ENCODE measurements at regions not wholly inside any gene's neighbourhood (a gene's known extent, or its start where the extent isn't known, plus 50 kb on each side); places are given as distances from the start of the nearest gene placed in this dataset.

DNA sequence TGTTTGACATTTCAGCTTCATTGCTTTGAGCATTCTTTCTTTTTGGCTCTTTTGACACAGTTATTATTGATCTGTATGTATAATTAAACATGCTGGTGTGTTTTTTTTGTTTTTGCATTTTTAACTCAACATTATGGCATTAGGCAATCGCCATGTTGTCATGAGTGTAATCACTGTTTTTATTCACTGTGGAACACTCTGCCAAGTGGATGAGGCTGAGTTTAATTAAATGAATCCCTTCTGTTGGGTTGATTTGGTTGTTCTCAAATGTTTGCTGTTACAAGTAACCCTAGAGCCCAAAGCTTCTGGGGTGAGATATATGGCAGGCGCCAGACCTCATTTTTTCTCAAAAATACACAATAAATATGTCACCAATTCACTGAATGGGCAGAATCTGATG lies 428.1 kb downstream of the MATN1 start:
- no peak for DNase-seq (ENCODE audit: low spot score)

DNA sequence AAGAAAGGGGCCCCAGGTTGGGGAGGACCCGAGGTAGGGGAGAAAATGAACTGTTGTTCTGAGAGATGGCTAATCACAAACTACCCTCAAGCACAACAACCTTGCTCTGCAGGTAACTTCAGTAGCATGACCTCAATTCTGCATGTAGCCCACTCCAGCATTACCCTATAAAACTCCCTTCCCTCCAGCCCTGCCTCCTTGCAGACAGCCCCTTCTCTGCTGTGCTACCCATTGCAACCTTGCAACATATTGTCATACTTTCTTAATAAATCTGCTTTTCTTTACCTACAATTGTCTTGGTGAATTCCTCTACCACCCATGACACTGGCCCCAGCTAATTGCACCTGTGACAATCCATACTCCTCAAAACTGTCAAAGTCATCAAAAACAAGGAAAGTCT lies 428.9 kb downstream of the MATN1 start:
- no peak for DNase-seq (ENCODE audit: low spot score)

DNA sequence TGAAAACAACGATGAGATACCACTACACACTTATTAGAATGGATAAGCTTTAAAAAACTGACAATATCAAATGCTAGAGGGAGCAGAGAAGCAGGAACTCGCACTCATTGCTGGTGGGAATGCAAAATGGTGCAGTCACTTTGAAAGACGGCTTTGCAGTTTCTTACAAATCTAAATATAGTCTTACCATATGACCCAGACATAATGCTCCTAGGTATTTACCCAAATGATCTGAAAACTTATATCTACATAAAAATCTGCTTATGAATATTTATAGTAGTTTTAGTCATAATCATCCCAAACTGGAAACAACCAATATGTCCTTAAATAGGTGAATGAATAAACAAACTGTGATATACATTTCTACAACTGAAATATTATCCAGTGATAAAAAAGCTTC lies 430.9 kb downstream of the MATN1 start:
- DNase-seq (ENCODE audit: low spot score), result no peak

DNA sequence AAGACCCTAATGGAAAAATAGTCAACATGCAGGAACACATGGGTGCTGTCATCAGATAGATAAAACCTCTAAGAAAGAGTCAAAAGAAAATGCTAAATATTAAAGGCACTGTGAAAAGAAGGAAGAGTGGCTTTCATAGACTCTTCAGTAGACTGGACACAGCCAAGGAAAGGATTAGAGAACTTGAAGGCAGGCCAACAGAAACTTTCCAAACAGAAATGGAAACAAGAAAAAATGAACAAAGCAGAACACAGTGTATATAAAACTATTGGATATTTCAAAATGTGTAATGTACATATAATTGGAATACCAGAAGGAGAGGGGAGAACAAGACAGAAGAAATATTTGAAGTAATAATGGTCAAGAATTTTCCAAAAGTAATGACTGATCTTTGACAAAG lies 431.9 kb downstream of the MATN1 start:
- DNase-seq (ENCODE audit: low spot score), result peak; percentile 77

DNA sequence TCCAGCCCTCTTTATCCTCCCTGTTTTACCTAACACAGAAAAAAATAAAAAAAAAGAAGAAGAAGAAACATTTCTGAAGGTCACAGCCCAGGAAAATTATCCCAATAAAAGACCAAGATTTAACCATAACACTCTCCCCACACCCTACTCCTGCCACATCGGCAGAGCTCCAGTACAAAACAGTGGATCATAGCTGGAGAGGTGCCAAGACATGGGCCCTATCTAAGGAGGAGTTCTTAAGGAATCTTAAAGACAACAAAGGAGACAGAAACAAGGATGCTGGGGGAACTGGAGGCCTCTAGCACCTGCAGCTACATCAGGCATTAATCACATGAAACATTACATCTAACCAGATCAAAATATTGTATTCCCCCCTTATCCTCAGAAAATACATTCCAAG lies 432.8 kb downstream of the MATN1 start:
- peak; percentile 46 for DNase-seq (ENCODE audit: low spot score)

DNA sequence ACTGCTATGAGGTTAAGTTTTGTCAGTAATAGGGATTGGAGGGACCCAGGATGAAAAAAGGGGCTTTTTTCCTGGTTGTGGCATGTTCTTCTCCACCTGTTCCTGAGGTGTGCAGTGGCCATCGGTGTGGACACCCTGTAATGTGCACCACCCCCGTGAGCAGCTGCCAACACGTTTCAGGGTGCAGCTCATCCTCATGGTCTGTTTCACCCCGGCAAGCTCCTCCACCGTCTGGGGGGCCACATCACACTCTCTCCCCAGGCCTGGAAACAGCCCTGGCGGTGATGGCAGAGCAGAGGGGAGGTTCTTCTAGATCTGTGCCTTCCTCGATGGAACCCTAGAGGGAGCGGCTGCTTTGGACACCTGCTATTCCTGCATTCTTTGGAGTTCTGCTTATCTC lies 435.4 kb downstream of the MATN1 start:
- DNase-seq (ENCODE audit: low spot score), result no peak

DNA sequence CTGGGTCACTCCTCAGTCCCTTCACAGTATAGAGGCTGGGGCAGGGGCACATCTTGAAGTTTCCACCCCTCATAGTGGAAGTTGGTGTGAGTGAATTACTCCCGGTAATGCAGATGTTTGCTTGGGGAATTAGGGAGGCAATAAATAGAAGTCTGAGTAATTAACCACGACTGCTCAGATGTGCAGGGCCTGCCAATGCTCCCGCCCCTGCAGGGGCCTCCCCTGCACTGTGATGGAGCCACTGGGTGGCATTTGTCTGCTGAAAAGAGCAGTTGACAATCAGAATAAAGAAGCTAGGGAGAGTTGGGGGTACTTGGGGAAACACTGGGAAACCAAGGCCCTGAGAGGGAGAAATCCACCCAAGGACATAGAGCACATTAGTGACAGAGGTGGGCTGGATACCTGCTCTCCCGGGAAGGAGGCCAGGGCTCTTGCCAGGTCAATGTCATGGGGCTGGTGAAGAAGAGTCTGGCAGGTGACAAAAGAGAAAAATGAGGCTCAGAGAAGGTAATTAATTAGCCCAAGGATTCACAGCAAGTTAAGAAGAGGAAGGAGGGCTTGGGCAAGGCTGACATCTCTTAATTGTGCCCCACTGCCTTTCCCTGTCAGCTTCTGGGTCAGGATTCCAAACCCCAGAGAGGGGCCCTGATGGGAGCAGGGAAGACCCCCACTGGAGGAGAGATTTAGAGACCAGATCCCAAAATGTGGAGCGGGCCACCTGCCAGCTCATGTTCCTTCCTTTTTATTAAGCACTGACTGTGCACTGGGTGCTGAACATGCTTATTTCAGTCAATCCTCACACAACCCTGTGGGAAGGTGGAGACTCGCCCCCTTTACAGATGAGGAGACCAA lies 436.2 kb downstream of the MATN1 start:
- DNase-seq (ENCODE audit: low spot score), result no peak

DNA sequence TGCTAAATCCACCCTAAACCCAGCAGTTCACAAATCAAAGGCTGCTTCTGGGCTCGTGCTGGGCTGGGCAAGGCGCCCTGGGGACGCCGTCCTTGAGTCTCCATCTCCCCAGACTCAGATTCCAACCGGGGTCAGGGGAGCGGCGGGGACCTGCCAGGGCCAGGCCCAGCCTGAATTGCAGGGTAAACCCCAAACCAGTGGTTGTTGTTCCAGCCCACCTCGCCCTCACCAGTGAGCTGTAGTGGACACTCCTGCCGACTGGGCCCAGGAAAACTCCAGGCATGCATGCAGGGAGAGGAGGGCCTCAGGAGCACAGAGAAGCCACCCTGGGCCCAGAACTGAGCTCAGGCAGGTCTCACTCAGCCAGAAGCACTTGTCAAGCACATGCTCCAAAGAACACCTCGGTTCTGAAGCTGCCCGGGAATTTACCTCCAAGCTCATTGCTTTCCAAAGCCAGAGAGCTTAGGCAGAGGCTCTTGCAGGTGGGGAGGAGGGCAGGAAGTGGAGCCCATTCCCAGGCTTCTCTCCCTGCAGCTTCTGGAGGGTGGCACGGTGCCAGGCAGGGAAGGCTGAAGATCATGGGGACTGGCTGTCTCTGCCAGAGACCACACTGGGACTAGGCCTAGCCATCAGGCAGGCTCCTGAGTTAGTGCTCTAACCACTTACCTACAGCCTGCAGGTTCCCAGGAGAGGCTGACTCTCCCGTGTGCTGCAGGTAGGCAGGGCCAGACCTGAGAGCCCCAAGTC lies 437.0 kb downstream of the MATN1 start:
- peak; percentile 9 for DNase-seq (ENCODE audit: low spot score)

DNA sequence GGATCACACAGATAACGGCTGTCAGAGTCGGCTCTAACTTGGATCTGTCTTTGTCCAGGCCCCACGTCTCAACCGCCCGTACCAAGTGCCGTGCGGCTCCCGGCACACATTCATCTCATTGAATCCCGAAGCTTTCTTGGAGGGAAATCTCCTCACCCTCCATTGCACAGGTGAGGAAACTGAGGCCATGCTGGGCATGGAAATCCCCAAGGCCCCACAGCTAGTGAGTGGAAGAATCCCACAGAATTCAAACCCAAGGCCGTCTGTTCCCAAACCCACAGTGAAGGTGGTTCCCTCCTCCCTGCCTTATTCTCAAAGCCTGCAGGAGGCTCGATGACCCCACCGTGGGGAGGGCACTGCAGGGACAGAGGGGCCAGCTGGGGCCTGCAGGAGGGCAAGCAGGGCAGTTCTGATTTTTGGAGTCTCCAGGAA lies 437.9 kb downstream of the MATN1 start:
- no peak for DNase-seq (ENCODE audit: low spot score)

DNA sequence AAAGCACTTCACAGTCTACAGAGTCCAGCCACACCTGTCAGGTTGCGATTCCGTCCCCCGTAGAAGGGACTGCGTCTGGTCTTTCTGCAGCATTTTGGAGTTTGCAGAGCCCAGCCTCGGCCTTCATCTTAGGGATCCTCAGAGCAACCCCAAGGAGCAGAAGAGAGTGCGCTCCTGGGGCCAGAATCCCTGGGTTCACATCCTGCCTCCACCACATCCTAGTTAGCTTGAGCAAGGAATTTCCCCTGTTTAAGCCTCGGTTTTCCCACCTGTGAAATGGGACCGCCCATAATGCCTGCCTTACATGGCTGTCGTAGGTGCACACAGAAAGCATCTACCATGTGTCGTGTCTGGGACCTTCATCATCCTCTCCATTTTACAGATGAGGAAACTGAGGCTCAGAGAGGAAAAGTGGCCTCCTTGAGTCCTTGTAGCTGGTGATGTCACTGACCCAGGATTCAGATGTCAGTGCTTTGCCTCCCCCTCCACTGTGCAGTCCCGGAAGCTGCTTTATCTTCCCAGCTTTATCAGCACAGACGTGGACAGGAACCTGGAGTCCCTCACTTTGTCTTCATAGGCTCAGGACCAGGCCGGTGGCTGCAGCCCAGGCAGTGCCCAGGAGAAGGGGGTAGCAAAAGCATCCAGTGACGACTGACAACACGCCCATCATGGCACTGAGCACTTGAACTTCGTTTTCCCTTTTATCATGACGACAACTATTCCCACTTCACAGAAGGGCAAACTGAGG lies 438.5 kb downstream of the MATN1 start:
- no peak for DNase-seq (ENCODE audit: low spot score)

DNA sequence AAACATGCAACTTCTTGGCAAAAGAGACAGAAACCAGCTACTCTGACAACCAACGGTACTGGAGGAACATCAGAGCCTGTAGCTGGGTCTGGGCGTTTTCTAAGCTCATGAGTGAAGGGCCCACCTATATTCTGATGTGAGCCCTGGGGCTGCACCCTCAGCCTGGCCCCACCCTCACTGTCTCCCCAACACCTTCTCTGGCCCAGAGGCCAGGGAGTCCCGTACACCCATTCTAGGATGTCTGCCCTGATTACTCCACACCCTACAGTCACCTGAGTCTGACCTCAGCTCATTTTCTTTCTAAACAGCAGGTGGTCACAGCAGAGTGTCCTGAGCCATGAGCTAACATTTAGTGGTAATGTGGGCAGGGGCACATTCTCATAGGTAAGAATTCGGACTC lies 439.2 kb downstream of the MATN1 start:
- DNase-seq (ENCODE audit: low spot score), result no peak

DNA sequence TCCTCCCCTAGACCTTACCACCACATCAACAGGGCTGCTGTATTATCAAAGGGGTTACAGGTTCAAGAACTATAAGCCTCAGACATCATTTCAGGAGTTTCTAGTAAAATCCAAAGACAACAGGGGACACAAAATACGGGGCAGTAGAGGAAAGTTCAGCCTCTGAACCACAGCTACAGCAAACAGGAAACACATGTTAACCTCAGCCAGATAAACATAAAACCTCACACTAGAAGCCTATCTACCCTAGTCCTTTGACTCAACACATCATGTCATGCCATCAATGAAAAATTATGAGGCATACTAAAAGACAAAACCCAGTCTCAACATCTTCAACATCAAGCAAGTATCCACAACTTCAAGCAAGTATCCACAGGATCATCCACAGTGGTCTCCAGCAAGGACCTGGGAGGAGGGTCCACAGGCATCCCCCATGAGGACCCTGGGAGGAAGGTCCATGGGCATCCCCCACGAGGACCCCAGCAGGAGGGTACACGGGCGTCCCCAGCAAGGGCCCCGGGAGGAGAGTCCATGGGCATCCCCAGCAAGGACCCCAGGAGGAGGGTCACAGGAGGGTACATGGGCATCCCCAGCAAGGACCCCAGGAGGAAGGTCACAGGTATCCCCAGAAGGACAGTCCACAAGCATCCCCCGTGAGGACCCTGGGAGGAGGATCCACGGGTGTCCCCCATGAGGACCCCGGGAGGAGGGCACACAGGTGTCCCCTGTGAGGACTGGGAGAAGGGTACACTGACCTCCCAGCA lies 440.0 kb downstream of the MATN1 start:
- no peak for DNase-seq (ENCODE audit: low spot score)

DNA sequence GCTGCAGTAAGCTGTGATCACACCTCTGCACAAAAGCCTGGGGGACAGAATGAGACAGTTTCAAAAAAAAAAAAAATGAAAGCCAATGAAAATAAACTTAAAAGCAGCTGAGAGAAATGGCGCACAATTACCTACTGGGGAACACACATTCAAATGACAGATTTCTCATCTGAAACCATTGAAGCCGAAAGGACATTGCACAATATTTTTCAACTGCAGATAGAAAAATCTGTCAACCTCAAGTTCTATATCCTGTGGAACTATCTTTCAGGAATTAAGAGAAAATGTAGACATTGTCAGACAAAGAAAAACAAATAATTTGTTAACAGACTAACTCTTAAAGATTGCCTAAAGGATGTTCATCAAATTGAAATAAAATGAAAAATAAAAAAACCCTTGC lies 442.8 kb downstream of the MATN1 start:
- DNase-seq (ENCODE audit: low spot score), result no peak

DNA sequence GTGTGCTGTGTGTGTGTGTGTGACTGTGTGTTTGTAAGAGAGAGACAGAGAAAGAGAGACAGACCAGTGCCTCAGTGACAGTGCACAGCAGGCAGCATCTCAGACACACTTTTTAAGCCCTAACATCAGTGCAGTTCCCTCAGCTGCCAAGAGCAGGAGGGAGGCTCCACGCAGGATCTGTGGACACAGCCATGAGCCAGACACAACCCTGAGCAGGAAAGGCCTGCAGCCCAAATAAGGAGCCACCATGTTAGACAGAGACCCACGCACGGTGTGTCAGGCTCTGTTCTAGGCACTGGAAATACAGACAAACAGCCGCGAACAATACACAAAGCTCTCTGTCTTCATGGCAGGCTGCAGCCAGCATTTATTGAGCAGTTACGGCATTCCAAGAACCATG lies 445.5 kb downstream of the MATN1 start:
- peak; percentile 16 for DNase-seq (ENCODE audit: low spot score)

DNA sequence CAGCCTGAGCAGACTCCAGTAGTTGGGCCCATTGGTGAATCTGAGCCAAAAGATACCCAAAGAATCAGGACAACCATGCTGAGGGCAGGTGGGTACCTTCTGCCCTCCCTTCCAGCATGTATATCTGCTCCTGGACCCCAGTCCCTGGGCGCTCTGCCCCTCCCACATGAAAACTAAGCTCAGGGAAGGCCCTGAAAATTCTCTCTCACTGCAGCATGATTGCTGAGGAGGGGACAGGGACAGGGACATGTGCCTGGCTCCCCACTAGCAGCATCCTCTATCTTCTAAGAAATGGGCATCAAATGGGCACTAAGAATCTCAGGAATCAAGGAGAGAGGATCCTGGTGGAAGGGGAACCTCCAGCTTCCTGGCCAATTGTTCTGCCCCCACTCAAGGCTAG lies 446.0 kb downstream of the MATN1 start:
- DNase-seq (ENCODE audit: low spot score), result no peak

DNA sequence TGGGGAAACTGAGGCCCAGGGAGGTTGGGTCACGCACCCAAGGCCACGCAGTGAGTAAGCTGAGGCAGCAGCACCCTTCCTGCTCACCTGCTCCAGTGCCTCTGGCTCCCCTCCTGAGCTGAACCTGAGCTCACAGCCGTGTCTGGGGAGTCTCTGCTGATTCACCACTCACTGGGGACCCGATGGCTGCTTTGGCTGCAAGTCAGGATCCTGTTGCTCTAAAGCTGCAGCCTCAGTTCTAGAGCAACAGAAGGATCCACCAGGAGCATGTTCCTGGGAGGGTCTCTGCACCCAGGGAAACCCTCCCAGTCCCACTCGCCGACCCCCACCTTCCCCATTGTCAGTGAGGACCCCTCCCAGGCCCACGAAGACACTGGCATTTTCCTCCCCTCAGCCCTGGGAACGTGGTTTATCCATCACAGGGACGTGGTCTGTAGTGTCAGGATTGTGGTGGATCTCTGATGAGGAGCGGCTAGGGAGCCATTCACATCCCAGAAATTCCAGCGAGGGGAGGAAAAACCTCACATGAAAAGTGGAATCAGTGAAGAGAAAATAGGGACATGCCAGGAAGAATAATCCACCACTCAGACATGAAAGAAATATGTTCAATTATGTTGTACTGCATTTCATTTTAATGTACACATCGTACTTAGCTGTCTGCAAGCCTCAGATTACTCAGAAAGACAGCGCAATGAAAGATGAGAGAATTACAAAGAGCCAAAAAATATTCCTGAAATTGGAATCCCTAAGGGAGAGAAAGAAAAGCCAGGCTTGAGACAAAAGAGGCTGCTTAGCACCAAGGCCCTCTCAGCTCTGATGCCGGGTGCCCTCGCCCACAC lies 447.2 kb downstream of the MATN1 start:
- DNase-seq (ENCODE audit: low spot score), result no peak

DNA sequence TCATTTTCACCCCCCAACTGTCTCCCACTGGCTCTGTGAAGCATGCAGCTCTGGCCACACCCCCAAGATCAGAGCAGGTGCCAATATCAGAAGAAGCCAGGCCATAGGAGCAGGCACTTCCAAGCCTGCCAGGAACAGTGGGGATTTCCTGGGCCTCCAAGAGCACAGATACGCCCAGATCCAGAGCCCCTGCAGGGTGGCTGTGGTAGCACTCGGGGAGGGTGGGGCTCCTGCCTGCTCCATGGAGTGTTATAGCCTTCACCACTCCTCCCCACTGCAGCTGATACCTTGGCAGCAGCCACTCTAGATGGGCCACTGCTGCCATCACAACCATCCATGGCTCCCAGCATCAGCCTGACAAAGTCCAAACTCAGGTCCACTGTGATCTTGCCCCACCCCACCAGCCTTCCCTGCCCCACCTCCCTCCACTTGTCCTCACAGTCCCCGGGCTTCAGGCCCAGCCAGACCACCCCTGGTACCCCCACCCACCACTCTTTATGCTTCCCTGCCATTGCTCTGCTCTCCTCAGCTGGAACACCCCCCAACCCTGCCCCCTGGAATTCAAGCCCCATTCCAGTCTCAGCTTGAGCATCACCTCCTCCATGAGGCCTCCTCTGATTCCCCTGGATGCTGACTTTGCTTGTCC lies 448.3 kb downstream of the MATN1 start:
- no peak for DNase-seq (ENCODE audit: low spot score)

DNA sequence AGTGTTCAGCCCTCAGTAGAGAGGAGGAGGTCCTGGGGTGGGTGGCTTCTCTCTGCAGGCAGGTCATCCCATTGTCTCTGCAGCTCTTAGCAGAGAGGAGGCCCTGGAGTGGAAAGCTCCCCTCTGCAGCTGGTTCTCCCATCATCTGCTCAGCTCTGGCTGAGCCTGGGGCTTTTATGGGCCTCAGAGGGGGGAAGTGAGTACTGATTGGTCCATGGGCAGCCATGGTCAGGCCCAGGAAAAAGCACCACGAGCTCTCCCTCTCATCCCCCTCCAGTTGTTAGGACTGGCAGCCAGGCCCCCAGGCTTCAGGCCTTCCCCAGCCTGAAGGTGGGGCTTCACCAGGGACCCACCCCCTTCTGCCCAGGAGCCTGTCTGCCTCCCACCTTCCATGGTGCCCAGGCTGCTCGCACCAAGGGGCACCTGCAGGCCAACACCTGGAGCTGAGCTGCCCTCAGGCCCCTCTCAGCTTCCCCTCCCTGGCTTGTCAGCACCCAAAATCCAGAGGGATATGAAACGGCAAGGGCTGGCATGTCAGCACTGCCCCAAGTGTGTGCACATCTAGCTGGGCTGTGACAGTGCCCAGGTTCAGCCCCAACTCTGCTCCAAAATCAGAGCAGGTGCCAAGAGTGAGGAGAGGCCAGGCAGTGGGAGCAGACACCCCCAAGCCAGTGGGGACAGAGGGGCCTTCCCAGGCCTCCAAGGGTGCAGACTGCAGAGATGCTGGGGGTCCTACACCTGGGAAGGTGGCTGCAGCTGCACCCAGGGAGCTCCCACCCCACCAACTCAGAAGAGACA lies 449.0 kb downstream of the MATN1 start:
- no peak for DNase-seq (ENCODE audit: low spot score)

DNA sequence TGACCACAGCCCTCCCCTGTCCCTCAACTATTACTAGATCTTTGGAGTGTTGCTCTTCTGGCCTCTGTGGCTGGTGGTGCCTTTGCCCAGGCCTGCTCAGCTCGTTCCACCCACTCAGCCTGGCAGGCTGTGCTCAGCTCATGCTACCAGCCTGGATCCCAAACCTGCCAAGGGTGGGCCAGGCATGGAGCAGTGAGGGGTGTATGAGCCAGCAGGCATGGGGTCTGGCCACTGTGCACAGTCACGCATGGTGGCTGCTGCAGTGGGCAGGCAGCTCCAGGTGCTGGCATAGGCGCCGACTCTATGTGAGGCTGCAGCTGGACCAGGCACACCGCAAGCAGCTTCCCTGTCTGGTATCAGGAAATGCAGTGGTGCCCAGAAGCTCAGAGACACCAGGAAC lies 449.9 kb downstream of the MATN1 start:
- DNase-seq (ENCODE audit: low spot score), result no peak

DNA sequence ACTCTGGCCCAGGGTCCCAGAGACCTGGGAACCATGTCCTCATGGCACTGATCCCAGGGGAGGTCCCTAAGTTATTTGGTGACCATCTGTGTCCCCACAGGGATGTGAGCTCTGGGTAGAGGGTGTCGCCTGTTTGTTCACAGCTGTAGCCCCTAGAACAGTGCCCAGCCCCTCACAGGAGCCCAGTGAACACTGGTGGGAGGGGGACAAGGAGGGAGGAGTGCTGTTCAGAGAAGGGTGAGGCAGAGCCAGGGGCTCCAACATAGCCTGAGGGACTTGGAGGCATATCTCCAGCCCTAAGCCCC lies 450.4 kb downstream of the MATN1 start:
- no peak for DNase-seq (ENCODE audit: low spot score)

Measured in umbilical cord (tissue), 1 donor.